ENCODE measurements at regions not wholly inside any gene's neighbourhood (a gene's known extent, or its start where the extent isn't known, plus 50 kb on each side); places are given as distances from the start of the nearest gene placed in this dataset.

DNA sequence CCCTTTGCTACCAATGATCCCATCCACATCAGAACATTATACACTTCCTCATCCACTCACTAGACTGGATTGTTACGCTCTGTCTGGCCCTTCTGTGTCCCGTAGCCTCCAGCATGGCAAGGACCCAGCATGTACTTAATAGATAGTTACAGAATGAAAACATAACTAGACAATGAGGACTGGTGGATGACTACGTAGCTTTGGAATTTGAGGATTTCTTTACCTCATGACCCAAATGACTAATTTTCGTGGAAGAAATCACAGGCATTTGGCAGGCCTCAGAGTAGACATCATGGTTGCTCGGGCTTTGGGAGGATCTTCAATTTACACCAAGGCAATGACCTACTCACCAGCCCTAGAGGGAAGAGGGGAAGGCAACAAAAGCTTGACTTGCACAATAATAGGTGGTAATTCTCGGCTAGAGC, 299.8 kb downstream of the TLE1 start:
- TF ChIP-seq POLR2A (IDR thresholded peaks at IDR 0.05; ENCODE audit: low read depth, low read length) (peak; percentile 60), MYC (IDR thresholded peaks at IDR 0.05; ENCODE audit: low read depth, low read length) (no peak), EZH2 (IDR thresholded peaks at IDR 0.05; ENCODE audit: borderline replicate concordance, low read depth, low read length, severe bottlenecking) (no peak), POLR2AphosphoS5 (IDR thresholded peaks at IDR 0.05; ENCODE audit: insufficient read depth, low read depth, low read length) (peak; percentile 71), JUN (IDR thresholded peaks at IDR 0.05; ENCODE audit: borderline replicate concordance, insufficient read depth, insufficient read length, low read depth) (peak; percentile 91), FOS (IDR thresholded peaks at IDR 0.05; ENCODE audit: borderline replicate concordance, insufficient read depth, low read length) (peak; percentile 89)
- TF ChIP-seq, protein P1, sequence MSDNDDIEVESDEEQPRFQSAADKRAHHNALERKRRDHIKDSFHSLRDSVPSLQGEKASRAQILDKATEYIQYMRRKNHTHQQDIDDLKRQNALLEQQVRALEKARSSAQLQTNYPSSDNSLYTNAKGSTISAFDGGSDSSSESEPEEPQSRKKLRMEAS (IDR thresholded peaks at IDR 0.05; ENCODE audit: insufficient read depth, insufficient read length) = peak; percentile 26
- TF ChIP-seq, protein P2, sequence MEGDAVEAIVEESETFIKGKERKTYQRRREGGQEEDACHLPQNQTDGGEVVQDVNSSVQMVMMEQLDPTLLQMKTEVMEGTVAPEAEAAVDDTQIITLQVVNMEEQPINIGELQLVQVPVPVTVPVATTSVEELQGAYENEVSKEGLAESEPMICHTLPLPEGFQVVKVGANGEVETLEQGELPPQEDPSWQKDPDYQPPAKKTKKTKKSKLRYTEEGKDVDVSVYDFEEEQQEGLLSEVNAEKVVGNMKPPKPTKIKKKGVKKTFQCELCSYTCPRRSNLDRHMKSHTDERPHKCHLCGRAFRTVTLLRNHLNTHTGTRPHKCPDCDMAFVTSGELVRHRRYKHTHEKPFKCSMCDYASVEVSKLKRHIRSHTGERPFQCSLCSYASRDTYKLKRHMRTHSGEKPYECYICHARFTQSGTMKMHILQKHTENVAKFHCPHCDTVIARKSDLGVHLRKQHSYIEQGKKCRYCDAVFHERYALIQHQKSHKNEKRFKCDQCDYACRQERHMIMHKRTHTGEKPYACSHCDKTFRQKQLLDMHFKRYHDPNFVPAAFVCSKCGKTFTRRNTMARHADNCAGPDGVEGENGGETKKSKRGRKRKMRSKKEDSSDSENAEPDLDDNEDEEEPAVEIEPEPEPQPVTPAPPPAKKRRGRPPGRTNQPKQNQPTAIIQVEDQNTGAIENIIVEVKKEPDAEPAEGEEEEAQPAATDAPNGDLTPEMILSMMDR (IDR thresholded peaks at IDR 0.05; ENCODE audit: extremely low read depth in 1 of 2, insufficient read depth in 1 of 2, low read depth in 1 of 2, low read length in 2 of 2) = no peak
